Fibroblast of skin of back (primary cell): ENCODE measurements at regions not wholly inside any gene's neighbourhood (a gene's known extent, or its start where the extent isn't known, plus 50 kb on each side); places are given as distances from the start of the nearest gene placed in this dataset.

Source experiments
- DNase-seq: peaks from one replicate; pipeline ENCODE4 v3.0.0-alpha.2; 2013

DNA sequence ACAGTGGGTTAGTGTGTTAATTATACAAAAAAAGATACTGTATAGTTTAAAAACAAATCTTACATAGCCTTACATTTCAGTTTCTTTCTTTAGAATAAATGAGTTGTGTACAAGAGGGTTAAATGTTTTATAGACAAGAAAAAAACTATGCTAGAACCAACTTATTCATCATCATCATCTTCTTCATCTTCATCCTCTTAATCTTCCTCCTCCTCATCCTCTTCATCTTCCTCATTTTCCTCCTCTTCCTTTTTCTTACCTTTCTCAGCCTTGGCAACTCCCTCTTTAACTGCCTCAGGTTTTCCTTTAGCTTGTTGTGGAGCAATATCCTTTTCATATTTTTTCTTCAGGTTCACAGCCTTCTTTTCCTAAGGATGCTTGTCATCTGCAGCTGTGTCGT, 53.7 kb downstream of the RPS12 start:
- no peak for DNase-seq

DNA sequence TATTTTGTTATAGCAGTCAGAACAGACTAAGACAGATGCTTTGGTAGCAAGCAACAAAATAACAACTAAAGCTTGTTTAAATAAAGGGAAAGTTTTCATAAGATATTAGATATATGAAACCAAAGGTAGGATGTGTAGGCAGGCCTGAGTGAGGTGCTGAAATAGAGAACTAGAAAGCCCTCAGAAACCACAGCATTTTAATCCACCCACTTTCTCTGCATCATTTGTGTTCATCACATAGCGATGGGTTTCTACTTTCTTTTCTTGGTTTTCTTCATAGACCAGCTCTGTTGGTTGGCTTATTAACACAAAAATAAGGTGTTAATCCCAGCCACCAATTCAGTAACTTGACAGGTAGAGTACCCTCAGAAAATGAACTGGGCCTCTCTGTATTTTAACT, 58.6 kb downstream of the RPS12 start:
- no peak for DNase-seq

DNA sequence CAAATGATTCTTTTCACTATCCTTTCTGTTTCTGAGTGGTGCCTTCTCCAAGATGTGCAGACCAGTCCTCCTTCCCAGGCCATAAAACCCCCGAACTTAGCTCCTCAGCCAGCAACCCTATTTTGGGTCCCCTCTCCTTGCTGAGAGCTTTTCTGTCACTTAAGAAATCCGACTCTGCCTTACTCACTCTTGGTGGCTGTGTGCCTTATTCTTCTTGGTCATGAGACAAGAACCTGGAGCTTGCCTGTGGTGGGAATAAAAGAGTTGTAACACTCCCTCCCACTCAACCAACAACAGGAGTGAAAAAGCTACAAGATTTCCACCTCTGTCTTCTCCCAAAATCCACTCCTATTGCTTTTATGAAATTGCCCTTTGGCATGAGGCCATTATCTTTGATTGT, 62.6 kb downstream of the RPS12 start:
- no peak for DNase-seq

DNA sequence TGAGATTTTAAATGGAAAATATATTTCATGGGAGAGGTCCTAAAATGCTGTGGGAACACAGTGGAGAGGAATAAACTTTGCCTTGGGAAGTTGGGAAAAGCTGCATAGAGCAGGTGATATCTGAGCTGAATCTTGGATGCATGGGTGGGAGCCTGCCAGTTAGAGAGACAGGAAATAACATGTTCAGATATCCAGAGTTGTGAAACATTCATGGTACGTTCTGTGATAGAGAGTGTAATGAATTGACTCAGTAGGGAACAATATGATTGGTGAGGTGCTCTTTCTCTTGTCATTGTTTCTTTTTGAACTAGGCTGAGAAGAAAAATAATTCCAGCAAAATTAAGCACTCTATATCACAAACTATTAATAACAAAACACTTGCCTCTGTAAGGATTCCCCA, 72.8 kb downstream of the RPS12 start:
- no peak for DNase-seq

DNA sequence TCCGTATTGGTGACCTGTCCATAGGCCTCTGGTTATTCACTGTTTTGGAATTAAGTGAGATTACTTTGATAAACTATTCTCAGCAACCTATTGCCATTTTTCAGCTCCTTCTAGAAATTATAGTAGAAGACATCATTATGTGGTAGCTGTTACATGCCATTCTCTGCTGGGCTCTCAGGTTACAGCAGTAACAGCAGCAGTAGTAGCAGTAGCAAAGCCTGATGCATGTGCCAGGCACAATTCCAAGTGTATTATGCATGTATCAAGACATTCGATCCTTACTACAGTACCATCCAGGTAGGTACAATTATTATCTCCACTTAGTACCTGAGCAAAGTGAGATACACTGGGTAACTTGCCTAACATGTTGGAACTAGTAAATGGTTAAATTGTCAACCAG, 74.3 kb downstream of the RPS12 start:
- DNase-seq, result no peak

DNA sequence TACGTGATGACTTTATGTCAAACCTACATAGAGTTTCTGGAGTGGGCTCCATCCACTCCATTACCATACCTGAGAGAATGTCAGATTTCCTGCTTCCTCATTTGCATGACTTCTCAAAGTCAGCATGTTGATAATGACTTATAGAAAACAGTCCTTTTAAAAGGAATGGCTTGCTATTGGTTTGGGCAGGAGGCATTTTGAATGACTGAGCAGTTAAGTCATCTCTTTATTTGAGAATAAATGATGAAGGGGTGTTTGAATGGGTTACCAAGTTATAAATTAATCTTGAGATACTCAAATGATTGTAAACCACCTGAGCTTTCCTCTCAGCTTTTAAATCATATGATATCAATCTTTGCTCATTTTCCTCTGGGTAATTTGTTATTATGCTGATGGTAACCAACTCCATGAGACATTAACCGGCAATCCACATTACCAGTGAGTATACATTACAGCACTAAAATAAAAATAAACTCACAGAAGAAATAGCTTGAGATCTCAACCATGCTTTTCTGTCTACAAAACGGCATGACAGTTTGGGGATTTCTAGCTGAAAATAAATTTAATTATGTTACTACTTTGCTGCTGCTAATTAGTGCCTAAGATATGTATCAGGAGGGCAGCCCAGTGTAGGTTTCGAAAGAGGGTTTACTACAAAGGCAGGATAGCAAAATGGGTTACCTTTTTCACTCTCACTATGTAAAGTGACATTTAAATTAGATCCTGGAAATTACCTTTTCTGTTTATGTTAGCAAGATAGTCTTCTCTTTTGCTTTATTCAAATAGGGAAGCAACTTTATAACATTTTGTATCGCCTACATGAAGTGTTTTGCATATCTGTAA, 78.8 kb downstream of the RPS12 start:
- no peak for DNase-seq

DNA sequence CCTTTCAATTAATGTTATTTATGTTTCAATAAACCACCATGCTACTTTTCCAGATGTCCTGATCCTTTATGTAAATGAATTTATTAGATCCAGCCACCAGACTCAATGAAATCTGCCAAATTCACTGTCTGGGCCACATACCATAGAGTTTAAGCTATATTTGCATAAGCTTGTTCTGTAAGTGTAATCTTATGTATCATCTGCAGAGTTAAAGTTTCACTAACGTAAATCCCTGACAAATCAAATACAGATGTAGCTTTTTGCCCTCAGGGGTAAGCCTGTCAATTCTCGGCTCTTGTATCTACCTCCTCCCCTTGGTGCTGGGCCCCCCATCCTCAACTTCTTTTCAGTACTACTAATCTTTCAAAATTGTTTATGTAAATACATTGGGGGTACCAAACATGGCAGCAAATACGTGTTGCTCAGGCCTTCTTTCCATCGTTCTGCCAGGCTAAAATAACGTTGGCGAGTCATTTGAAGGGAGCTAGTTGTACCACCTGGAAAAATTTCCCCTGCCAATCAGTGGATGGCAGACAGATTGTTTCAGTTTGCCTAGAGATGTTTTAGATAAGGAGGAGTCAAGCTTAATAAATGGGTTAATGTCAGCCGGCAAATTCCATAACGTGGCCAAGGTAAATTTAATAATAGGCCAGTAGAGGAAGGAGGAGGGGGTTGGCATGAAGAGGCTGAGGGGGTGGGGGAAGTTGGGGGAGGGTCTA, 79.6 kb downstream of the RPS12 start:
- no peak for DNase-seq

DNA sequence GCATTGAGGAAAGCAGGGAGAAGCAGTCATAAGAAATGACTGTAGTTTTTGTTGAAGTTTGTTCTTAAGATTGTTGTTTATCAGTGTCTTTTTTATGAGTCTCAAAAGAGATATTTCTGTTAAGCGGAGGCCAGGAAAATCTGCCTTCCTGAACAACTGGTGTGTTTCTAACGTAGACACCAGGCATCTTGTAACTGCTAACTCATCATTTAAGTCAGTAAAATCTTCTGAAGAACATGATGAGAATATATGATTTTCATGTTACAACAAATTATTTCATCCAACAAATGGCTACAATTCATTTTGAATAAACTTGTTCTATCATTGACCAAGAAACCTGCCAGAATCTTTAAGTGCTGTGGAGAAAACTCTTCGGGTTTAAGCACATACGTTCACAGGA, 84.0 kb downstream of the RPS12 start:
- no peak for DNase-seq

DNA sequence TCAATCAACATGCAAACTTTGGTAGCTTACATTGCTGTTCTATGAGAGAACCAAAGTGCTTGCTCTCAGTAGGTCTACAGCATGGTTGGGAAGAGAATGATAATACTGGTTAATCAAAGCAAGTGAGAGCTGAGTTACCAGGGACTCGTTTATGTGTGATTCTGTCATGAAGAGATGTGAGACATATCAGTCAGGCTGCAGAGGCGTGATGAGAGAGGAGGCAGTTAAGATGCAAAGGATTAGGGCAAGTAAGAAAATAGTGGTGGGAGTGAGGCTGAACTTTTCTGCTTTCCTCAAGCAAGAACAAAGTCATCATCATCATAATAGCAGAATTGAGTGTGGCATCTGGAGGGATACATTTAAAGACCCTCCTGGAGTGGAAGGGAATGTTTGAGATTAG, 86.5 kb downstream of the RPS12 start:
- DNase-seq, result no peak

DNA sequence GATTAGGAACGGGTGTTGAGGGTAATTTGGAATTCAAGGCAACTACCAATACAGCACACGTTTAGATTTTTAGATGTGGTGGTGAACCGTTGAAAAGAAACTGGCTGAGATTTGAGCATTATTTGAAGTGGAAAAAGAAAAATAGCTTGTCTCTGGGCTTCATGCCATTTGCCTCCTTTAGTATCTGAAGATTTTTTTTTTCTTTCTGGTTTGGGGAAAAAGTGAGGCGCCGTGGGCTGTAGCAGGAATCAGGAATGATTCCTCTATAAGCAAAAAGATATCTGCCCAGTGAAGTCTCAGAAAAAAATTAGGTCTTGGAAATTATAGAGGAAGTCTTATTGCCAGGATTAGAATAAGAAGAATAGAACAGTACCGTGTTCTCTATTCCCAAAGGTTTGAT, 88.5 kb downstream of the RPS12 start:
- DNase-seq, result no peak

DNA sequence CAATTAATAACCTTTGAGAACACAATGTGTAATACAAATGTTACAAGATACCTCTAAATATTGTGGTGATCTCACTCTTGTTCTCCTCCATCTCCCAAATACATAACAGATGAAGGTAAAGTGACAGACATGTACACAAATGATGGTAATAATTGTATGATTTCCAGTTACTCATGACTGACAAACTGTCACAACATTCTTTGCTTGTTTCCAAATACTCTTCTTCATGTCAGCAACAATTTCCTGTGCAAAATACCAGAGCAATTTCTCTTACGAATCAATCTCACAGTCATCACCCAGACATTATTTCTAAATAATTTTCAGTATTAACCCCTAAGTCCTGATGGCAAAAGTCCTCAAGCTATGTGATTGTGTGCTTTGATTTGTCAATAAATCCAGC, 92.9 kb downstream of the RPS12 start:
- DNase-seq, result no peak

DNA sequence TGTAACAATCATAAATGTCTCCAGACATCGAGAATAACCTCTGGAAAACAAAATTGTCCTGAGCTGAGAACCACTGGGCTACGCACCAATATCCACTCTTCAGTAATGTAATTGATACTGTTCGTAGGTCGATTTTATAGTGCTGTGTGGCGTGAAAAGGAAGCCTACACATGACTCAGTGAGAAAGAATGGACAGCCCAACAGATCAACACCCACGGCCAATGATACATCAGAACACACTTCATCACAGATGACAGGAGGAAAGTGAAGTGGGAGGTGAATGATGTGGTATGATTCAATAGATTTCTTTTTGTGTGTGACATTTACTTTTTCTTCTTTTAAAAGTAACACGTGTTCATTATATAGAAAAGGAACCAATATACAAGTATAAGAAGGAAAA, 93.5 kb downstream of the RPS12 start:
- DNase-seq, result peak; percentile 46

DNA sequence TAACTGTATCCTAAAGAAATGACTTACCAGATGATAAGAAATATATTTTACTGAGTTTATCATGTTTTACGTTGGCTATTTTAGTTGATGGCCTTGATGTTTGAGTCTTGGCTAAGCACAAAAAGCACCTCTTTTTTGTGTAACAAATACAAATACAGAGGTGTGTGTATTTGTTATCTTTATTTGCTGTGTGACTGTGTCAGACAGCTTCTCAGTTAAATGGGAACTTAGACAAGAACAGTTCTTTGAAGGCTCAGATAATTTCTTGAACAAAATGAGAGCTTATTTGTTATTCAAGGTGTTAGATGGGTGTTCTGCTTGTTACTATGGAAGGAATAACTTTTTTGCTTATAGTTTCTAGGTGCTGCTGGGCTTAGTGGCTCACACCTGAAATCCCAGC, 95.4 kb downstream of the RPS12 start:
- DNase-seq, result no peak

DNA sequence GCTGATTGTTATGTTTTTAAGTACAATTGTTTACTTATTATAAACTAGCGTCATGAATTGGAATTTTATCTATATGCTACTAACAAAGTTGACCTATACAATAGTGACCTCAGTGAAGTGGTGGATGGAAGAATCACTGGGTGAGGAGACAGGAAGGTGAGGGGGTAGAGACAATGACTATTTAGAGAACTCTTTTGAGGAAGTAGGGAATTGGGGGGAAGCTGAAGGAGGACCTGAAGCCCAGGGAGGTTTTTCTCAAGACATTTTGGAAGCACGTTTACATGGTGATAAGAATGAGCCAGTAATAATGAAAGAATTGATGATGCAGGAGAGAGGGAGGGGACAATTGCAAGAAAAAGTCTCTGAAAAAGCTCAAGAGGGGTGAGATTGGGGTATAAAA, 96.4 kb downstream of the RPS12 start:
- DNase-seq, result no peak

DNA sequence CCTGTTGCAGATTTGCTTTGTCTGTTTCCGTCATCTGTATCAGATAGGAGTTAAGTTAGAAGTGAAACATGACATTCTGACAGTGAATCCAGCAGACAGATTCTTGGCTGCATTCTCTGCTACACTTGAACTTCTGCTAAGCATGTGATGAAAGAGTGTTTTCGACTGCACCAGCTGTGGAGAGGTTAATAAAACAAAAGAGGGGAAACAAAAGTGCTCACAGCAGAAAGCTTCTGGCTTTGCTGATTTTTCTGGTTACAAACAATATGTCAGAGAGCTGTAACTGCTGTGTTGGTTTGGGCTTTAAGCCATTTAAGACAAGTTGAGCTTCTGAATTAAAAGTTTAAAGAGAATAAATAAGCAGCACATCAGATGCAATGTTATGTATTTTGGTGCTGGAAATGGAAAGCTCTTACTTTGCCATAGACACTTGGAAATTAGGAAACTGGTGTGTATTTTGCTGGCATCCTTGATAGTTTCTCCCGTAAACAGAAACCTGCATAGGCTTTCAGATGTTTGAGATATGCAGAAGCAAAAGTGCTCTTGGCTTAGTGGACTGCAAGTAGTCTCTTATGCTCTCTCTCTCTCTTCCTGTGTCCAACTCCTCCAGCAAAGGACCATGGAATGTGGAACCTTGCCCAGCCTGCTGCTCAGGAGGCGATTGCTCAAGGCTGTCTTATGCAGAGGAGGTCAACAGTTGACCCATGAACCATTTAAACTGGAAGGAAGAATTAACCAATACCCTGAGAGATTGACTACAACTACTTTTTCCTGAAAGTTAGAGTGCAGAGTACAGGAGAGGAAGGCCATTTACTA, 104.9 kb downstream of the RPS12 start:
- peak; percentile 27 for DNase-seq

DNA sequence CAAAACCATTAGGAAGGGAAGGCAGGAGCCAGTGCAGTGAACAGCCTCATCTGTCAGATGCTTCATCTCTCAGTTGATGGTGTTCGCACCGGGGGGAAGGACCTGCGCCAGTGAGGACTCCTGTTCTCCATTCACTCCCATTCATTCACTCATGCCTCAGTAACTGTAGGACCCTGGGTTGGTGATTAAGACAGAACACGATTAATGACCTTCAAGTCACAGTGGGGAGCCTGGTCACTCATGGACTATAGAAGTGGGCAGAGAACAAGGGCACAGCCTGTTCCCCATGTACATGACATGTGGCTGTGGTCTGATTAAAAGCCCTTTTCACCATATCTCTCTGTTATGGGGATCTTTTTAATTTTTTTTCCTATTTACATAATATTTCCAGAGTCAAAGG, 113.3 kb downstream of the RPS12 start:
- DNase-seq, result no peak

DNA sequence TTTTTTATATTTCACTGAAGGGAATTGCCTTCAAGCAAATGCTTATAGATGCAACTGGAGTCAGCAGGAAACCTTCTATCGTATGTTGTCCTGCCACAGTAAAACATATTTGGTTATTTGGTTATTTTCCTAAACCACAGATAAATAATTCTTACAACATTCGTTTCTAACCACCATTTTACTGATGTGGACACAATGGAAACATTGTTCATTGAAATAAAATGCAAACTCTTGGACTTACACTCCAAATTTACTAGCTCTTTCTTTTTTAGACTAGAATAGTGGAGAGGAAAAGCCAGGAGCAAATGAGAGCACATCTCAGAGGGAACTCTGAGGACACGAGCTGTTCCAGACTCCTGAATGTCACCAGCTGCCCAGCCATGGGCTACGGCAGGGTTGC, 114.8 kb downstream of the RPS12 start:
- no peak for DNase-seq

DNA sequence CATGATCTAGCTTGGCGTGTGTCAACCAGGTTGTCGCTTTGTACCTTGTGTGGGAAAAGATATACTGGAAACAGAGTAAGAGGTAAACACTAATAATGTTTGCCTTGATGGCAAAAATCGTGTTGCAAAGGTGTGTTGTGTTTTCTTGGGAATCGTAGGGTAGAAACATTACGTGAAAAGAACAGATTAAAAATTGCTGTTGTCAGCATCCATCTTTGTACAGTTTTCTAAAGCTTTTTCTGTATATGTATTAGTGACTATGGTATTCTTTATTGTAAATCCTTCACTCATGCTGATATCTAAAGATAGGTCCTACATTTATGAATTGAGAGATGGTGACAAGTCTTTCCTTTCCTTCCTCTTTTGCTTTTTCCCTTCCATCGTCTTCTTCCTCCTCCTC, 116.9 kb downstream of the RPS12 start:
- no peak for DNase-seq

DNA sequence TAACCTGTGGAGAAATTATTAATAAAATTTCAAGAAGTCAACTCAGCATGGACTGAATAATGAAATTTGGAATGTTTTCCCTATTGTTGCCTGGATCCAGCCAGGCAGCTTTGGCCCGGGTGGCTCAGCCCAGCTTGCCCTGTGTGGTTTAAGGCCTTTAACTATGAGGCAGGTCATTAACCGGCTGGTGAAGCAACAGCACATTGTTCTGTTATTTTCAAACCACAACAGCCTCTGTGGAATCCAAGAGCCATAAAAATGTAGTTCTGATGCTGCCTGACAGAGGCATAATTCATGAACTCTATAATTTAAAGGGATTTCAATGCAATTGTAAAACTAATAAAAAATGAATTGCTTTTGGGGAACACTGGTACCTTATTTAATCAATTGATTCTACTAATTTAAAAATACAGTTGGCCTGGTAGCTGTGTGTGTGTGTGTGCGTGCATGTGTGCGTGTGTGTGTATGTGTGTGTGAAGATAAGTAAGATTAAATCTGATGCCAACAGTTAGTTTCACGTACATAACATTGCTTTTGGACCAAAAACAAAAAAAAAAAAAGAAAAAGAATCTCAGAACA, 117.7 kb downstream of the RPS12 start:
- DNase-seq, result peak; percentile 15

DNA sequence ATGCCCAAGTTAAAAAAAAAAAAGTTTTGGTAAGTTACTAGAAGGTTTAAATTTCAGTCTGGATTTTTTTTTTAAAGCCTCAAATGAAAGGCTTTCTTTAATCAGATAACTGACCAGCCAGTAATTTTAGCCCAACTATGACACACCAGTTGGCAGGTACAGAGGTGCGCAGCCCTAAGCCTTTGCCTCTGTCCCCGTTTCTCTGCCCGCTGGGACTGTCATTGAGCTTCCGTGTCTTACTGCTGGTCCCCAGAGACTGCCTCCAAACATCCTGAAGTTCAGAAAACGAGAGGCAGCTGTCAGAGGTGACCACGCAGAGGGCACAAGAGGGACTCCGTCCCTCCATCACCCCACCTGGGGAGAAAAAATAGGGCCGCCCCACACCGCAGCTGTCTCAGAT, 118.2 kb downstream of the RPS12 start:
- DNase-seq, result no peak

DNA sequence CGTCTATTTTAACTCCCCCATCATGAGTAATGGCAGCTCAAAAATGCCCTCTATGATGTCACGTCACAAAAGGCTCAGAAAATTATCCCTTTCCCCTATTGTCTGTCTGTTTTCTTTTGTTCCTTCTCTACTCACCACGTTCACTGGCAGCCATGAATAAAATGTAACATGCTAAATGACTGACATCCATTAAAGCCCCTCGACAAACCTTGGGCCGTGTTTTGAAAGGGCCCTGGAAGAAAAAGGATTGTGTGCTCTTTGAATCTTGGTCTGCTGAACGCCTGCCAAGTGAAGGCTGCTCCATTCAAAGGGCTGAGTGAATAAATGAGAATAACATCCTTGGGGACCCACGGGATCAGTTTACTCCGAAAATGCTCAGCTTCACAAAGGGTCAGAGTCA, 118.7 kb downstream of the RPS12 start:
- DNase-seq, result no peak

DNA sequence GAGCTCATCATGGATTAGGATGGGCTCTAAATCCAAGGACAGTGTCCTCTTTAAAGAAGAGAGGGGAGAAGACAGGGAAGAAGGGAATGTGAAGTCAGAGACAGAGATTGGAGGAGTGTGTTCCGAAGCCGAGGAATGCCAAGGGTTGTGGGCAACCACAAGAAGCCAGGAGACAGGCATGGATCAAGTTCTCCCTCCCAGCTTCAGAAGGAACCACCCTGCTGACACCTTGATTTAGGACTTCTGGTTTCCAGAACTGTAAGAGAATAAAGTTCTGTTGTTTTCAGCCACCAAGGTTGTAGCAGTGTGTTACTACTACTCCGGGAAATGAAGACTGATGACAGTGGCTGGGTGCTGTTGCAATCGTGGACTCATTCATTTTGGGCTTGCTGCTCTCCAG, 120.1 kb downstream of the RPS12 start:
- no peak for DNase-seq

DNA sequence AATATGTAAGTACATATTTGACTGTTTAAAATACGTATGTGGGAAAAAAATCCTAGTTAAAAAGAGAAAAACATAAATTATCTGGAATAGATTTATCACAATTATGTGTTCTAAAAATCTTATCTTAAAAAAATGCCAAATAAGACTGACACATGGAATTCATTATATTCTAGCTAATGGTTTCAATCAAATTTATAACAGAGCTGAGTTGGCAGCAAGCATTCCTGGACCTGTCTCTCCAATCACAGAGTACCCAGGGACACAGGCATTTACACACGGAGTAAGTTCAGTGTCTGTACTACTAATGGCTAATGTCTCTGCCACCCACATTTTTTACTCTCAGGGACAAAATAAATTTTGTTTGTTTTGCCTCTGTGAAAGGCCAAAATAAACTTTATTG, 122.3 kb downstream of the RPS12 start:
- no peak for DNase-seq
